HG02642 (cell line): ENCODE measurements at regions not wholly inside any gene's neighbourhood (a gene's known extent, or its start where the extent isn't known, plus 50 kb on each side); places are given as distances from the start of the nearest gene placed in this dataset.

Experiments used
- ATAC-seq: cut with Tn5 transposase; IDR thresholded peaks from one replicate; pipeline ENCODE4 v1.9.1; 2021; ENCODE audit warnings: mild to moderate bottlenecking; ENCODE audit not compliant: unreplicated experiment, poor library complexity

DNA sequence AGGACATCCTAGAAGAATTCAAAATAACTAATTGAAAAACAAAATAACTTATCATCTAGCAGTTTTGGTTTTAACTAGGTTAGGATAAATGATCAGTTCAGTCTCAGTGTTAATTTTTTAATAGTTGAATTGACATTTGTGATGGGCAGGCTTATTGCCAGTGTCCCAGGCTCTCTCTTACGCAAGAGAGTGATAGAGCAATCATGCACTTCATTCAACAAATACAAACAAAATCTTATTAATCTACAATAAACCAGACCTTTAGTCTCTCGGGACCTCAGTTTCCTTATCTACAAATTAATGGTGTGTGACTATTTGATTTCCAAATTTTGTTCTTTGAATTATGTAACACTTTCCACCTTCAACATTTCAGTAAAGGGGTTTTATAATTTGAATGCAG, 385.9 kb upstream of the JAG1 start:
- ATAC-seq, result no peak

- ATAC-seq, result no peak
Observed at GRCh38 chr20:11060423-11061185, 386.8 kb upstream of the JAG1 start.

GRCh38 chr20:11063444-11063843, 389.6 kb upstream of the JAG1 start:
- ATAC-seq, result no peak

DNA sequence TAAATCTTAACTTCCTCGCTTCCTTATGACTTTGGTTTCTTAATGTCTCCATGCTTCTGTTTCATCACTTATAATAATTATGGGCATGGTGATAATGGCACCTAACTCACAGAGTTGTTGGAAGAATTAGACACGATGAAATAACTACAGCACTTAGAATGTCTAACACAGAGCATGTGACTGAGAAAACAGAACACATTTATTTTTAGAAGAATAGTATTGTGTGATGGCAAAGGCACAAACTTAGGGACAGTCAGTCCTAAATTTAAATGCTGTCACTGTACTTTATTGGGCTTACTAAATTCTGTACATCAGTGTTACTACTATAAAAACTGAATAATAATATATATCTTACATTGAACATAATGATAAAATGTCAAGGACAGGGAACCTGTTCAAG, 391.1 kb upstream of the JAG1 start:
- no peak for ATAC-seq

DNA sequence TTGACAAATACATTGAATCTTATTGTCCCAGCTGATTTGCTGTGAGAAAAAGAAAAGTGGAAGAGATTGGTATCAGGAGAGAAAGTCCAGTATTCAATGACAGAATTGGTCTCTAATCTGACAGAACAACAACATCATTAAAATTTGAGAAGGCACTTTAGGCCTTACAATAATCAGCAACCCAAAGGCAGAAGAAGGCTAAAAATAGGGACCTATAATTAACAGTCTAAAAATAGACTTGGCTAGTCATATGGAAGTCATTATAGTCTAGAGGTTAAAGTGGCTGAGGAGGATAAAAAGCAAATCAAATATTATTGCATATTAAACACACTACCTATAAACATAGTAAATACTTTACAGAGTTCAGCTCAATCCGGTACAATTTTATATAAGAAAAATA, 393.6 kb upstream of the JAG1 start:
- no peak for ATAC-seq

DNA sequence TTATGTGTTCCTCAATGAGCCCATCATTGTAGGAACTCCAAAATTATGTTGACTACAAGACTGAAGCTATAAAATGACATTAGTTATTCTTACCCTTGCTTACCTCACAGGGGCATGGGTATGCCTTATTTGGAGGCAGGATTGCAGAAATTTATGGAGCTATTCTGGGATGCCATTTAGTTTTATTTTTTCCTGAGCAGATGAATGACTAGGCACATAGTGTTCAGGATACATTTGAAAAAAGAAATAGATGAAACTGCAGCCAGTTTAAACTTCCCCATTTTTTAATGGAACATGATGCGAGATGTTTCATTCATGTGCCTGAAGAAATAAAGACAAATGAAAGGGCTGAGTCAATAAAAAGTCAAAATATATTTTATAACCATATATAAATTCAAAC, 399.2 kb upstream of the JAG1 start:
- ATAC-seq, result no peak

- no peak for ATAC-seq
Observed at GRCh38 chr20:11076434-11077105, 402.8 kb upstream of the JAG1 start.

GRCh38 chr20:11077226-11077625, 403.4 kb upstream of the JAG1 start:
- no peak for ATAC-seq

- no peak for ATAC-seq
Observed at GRCh38 chr20:11080010-11080409, 406.2 kb upstream of the JAG1 start.

DNA sequence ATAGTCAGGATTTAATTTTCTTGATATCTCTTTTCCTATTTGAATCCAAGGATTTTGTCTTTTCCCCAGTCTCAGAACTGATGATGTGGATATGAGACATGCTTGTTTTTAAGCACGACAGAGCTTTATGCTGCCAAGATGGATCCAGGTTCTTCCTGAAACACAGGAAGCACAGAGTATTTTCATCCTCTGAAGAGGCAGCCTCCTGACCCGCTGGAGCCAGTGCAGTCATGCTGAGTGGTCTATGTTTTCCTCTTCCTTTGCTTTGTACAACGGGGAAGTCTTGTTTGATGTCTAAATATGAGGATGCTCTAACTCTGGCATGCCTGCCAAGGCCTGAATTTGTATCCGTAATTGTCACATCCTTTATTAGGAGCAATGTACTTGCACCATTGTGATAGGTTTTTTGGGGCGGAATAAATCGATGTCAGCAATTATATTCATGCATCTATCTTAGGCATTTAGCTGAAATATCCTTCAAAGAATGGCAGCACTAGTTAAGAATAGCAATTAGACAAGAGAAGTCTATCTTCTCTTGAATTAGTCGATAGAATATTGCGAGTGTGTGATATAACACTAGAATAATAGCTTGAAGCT, 407.1 kb upstream of the JAG1 start:
- ATAC-seq, result no peak

DNA sequence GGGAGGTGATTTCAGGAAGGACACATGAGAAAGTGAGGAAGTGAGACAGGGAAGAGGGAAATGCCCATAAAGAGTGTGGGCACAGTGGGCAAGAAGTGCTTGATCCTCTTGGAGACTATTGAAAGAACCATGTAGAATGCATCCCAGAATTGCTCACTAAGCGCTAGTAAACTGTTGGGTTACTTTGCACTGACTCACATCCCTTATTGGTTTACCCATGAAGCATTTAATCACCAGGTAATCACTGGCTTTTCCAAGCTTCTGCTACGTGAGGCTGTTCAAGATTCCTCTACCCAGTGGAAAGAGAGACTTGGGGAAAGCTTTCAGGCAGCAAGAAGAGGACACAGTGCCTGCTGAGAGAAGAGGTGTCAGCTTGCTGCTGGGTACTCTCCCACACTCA, 410.0 kb upstream of the JAG1 start:
- ATAC-seq, result no peak

DNA sequence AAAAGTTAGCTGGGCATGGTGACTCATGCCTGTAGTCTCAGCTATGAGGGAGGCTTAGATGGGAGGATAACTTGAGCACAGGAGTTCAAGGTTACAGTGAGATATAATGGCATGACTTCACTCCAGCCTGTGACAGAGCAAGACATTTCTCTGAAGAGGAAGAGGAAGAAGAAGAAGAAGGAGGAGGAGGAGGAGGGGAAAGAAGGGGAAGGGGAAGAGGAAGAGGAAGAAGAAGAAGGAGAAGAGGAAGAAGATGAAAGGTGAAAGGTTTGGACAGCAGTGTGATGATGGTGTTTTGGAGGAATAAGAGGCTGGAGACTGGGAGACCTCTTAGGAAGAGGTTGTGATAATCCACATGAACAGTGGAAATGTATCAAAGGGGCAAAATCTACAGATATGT, 410.7 kb upstream of the JAG1 start:
- no peak for ATAC-seq

DNA sequence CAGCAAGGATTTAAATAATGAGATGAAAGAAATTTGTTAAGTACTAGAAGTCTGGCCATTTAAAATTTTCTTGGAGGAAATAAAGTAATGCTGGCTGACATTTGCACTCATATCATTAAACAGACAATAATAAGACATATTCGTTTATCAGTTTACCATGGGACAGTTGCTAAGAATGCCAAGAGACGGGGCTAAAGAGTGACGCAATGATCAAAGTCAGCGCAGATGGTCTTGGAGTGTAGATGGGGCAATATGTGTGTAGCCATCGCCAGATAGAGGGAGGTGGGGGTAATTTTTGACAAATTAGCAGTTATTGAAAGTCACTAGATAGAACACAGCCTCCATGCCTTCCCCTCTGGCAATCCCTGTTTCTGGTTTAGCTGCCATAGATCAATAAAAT, 413.2 kb upstream of the JAG1 start:
- no peak for ATAC-seq

DNA sequence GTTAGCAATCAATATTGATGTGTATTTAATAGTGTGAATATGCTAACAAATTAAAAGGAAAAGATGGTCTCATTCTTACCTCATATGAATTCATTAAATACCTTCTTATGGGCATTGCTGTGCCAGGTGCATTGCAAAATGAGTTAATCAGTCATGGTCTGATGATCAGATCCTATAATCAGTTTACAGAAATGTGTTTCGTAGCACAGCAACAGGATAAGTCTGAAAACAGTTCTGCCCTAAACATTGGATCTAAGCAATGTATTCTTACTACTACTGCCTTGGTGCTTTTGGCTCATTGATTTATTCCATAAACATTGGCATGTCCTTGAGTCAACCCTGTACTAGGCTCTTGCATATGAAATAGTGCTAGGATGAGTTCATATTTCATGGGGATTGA, 417.0 kb upstream of the JAG1 start:
- no peak for ATAC-seq

- ATAC-seq, result no peak
Observed at GRCh38 chr20:11091511-11091910, 417.7 kb upstream of the JAG1 start.

- no peak for ATAC-seq
Observed at GRCh38 chr20:11092151-11092550, 418.4 kb upstream of the JAG1 start.

GRCh38 chr20:11094196-11094595, 420.4 kb upstream of the JAG1 start:
- ATAC-seq, result no peak

DNA sequence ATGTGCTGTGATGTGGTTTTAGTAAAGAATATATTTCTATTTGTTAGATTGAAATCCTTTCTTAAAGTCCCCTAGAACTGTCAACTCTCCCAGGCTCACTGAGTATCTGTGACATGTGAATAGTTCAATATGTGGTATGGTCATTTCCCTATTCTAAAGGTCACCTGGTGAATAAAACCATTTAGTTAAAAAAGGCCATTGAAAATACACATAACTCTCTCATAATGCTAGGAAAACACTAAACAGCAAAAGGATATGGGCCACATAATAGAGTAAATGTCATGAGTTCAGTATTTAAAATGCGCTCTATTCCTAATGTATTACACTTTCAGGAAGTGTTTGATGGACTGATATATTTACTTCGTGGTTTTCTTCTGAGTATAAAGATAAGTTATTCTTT, 420.9 kb upstream of the JAG1 start:
- ATAC-seq, result no peak

- ATAC-seq, result no peak
Observed at GRCh38 chr20:11098888-11099287, 425.1 kb upstream of the JAG1 start.

- no peak for ATAC-seq
Observed at GRCh38 chr20:11101243-11101642, 427.4 kb upstream of the JAG1 start.

- no peak for ATAC-seq
Observed at GRCh38 chr20:11101696-11102095, 427.9 kb upstream of the JAG1 start.

DNA sequence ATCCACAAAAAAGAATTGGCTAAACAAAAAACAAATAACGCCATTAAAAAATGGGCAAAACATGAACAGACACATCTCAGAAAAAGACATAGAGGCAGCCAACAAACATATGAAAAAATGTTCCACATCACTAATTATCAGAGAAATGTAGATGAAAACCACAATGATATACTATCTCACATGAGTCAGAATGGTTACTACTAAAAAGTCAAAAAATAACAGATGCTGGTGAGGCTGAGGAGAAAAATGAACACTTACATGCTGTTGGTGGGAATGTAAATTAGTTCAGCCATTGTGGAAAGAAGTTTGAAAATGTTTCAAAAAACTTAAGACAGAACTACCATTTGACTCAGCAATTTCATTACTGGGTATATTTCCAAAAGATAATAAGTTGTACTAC, 430.1 kb upstream of the JAG1 start:
- no peak for ATAC-seq
